ENCODE measurements at regions not wholly inside any gene's neighbourhood (a gene's known extent, or its start where the extent isn't known, plus 50 kb on each side); places are given as distances from the start of the nearest gene placed in this dataset.

DNA sequence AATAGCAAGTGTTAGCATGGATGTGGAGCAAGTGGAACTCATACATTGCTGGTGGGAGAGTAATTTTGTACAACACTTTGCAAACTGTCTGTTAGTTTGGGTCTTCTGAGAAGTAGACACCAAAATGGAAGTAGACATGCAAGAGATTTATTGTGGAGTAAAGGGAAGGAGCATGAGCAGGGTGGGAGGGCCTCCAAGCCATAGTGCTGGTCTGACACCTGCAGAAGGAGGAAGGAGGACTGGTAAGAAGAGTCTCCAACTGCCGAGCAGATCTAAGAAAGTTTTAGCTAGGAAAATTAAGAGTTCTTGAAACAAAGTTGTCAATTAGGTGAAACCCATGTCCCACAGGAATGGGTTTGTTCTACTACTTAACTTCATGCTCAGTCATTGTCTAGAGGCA, 64.0 kb upstream of the DDIT4L start:
- Histone ChIP-seq H3K36me3 (ENCODE audit: insufficient read depth, low read length) (no peaks in the 10 kb centered on the region), H3K27ac (ENCODE audit: low read depth, low read length, poor library complexity, severe bottlenecking) (no peak overlapping the region), H3K4me3 (ENCODE audit: low read depth, low read length, poor library complexity, severe bottlenecking) (no peak overlapping the region), H3K9ac (ENCODE audit: low read length) (no peak overlapping the region), H3K9me3 (ENCODE audit: low read length) (no peaks in the 10 kb centered on the region), H3K4me1 (ENCODE audit: insufficient read depth, low read length, severe bottlenecking) (no peaks in the 10 kb centered on the region), H3F3A (ENCODE audit: insufficient read depth, low read length) (no peaks in the 10 kb centered on the region), H2AFZ (ENCODE audit: low read length) (no peak overlapping the region), H3K27me3 (ENCODE audit: insufficient read depth, low read length) (no peaks in the 10 kb centered on the region), H4K20me1 (ENCODE audit: insufficient read depth, low read length) (no peaks in the 10 kb centered on the region), H3K79me2 (ENCODE audit: insufficient read depth, low read length) (no peaks in the 10 kb centered on the region), H3K9me2 (ENCODE audit: low read depth, low read length) (no peaks in the 10 kb centered on the region), H3K4me2 (ENCODE audit: low read length) (no peak overlapping the region)
- TF ChIP-seq EZH2 (IDR thresholded peaks at IDR 0.05; ENCODE audit: borderline replicate concordance, low read length), result no peak
- TF ChIP-seq CTCF (IDR thresholded peaks at IDR 0.05; ENCODE audit: low read length), result no peak

GRCh38 chr4:100248476-100248875, 58.2 kb upstream of the DDIT4L start:
- Histone ChIP-seq H3K27ac (ENCODE audit: low read depth, low read length, poor library complexity, severe bottlenecking) (no peak overlapping the region), H3K9me3 (ENCODE audit: low read length) (no peaks in the 10 kb centered on the region), H3F3A (ENCODE audit: insufficient read depth, low read length) (no peaks in the 10 kb centered on the region), H3K4me3 (ENCODE audit: low read depth, low read length, poor library complexity, severe bottlenecking) (no peak overlapping the region), H3K4me2 (ENCODE audit: low read length) (no peak overlapping the region), H3K9ac (ENCODE audit: low read length) (no peak overlapping the region), H3K4me1 (ENCODE audit: insufficient read depth, low read length, severe bottlenecking) (no peaks in the 10 kb centered on the region), H3K27me3 (ENCODE audit: insufficient read depth, low read length) (no peaks in the 10 kb centered on the region), H3K79me2 (ENCODE audit: insufficient read depth, low read length) (no peaks in the 10 kb centered on the region), H4K20me1 (ENCODE audit: insufficient read depth, low read length) (no peaks in the 10 kb centered on the region), H3K36me3 (ENCODE audit: insufficient read depth, low read length) (no peaks in the 10 kb centered on the region), H3K9me2 (ENCODE audit: low read depth, low read length) (no peaks in the 10 kb centered on the region), H2AFZ (ENCODE audit: low read length) (no peak overlapping the region)
- TF ChIP-seq CTCF (IDR thresholded peaks at IDR 0.05; ENCODE audit: low read length), result no peak
- TF ChIP-seq EZH2 (IDR thresholded peaks at IDR 0.05; ENCODE audit: borderline replicate concordance, low read length), result no peak

DNA sequence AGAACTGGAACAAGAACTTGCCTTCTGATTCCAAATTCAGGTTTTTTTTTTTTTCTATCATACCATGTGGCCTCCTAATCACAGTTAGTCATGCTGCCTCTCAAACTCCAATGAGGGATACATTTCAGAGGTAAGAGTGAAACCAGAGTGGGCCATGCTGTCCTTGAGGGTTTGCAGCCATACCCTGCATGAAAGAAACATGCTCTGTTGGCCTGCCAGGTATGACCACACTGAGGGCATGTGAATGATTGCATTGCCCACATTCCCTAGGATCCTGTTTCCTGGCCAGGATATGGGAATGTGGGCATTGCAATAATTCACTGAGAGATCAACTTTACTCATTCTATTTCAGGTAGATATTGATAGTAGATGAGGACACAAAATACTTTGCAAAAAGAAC, 56.4 kb upstream of the DDIT4L start:
- H3F3A ChIP-seq (ENCODE audit: insufficient read depth, low read length), result no peaks in the 10 kb centered on the region
- H3K27me3 ChIP-seq (ENCODE audit: insufficient read depth, low read length), result no peaks in the 10 kb centered on the region
- no peak overlapping the region for H2AFZ ChIP-seq (ENCODE audit: low read length)

More for the DNA sequence above, 56.4 kb upstream of the DDIT4L start:
- H3K9me3 ChIP-seq (ENCODE audit: low read length), result no peaks in the 10 kb centered on the region
- no peak overlapping the region for H3K4me3 ChIP-seq (ENCODE audit: low read depth, low read length, poor library complexity, severe bottlenecking)
- no peaks in the 10 kb centered on the region for H3K79me2 ChIP-seq (ENCODE audit: insufficient read depth, low read length)
- H3K36me3 ChIP-seq (ENCODE audit: insufficient read depth, low read length), result no peaks in the 10 kb centered on the region
- no peak overlapping the region for H3K4me2 ChIP-seq (ENCODE audit: low read length)
- no peaks in the 10 kb centered on the region for H3K9me2 ChIP-seq (ENCODE audit: low read depth, low read length)
- no peak overlapping the region for H3K27ac ChIP-seq (ENCODE audit: low read depth, low read length, poor library complexity, severe bottlenecking)
- H3K9ac ChIP-seq (ENCODE audit: low read length), result no peak overlapping the region
- no peaks in the 10 kb centered on the region for H4K20me1 ChIP-seq (ENCODE audit: insufficient read depth, low read length)
- no peaks in the 10 kb centered on the region for H3K4me1 ChIP-seq (ENCODE audit: insufficient read depth, low read length, severe bottlenecking)
- no peak for TF ChIP-seq EZH2 (IDR thresholded peaks at IDR 0.05; ENCODE audit: borderline replicate concordance, low read length)
- no peak for TF ChIP-seq CTCF (IDR thresholded peaks at IDR 0.05; ENCODE audit: low read length)
